B cell (primary cell): ENCODE measurements at regions not wholly inside any gene's neighbourhood (a gene's known extent, or its start where the extent isn't known, plus 50 kb on each side); places are given as distances from the start of the nearest gene placed in this dataset.

Experiments
- CTCF ChIP-seq: fragments of 200-600 bp; IDR thresholded peaks from one replicate; pipeline ENCODE4 v1.8.0; 2022; ENCODE audit warnings: antibody characterized with exemption, mild to moderate bottlenecking
- EZH2 ChIP-seq: IDR thresholded peaks from 2 replicates; pipeline ENCODE4 v1.6.1; 2012; ENCODE audit warnings: borderline replicate concordance, low read depth, mild to moderate bottlenecking, moderate library complexity, low read length; ENCODE audit not compliant: insufficient read depth, poor library complexity, severe bottlenecking

GRCh38 chr21:35683664-35684304, 376.5 kb downstream of the SETD4 start:
- no peak for TF ChIP-seq CTCF
- no peak for TF ChIP-seq EZH2
